EH (cell line): ENCODE measurements at regions not wholly inside any gene's neighbourhood (a gene's known extent, or its start where the extent isn't known, plus 50 kb on each side); places are given as distances from the start of the nearest gene placed in this dataset.

Experiments used
- DNase-seq: peaks from one replicate; pipeline ENCODE4 v3.0.0-alpha.2; 2015; ENCODE audit warnings: low read depth

DNA sequence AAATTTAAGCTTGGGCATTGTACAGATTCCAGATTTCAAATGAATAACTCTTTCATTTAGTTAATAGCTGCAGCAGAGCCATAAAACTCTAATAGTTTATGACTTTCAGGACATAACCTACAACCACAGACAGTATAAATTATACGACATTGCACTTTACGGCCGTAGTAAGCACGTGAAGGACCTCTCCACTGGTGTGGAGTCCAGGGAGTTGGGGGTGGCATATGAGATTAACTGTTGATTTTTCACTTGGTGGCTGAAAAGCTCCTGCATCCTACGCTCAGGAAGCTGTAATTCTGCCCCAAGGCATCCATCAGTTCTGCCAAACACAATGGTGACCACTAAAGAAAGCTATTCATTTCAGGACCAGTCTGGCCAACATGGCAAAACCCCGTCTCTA lies 376.2 kb downstream of the SOX11 start:
- DNase-seq: no peak

DNA sequence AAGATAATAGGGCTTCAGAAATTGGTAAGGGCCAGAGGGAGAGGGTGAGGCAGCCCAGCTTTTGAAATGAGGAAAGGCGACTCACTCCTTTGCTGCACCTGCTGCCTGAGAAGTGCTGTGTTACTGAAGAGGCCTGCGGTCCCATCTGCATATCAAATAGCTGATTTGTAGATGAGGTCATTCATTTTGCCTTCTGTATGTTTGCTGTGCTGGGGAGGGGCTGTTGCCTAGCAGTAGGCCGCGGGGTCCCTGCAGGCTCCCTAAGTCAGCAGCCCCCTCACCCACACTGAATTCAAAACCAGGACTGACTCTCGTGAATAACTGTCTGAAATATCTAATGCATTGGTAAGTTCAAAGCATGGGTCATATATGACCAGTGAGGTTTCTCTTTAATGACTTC lies 377.2 kb downstream of the SOX11 start:
- DNase-seq: no peak

DNA sequence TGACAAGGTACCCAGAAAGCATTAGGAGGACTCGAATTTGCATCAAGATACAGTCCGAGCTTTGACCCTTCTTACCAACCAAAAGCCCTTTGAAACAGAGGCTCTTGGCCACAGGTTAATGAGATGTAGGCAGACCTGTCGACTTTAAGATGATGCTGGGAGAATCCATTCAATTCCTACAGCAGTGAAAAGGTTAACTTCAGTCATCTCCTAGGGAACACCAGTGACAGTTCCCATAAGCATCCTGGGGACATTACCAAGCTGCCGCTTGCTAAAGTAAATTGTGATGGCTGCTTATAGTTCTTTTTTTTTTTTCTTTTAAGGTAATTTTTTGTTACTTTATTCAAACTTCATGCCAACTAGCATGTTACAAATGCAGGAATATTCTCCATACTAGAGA lies 379.3 kb downstream of the SOX11 start:
- DNase-seq: no peak

DNA sequence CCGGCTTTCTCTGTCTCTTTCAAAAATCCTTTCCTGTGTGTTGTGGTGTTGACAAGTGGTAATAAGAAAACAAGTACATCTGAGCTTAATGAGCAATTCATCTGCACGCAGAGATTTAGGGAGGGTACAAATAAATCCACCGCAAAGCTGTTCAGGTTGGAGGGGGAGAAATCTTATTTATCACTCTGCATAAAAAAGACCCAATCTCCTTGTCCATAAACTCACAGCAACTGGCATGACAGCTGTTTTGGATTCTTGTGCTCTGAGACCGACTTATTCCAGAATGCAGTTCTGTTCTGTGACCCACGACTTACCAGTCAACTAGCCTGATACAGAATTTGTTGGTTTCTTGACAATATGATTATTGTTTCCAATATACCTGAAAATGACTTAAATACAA lies 380.1 kb downstream of the SOX11 start:
- DNase-seq: no peak

DNA sequence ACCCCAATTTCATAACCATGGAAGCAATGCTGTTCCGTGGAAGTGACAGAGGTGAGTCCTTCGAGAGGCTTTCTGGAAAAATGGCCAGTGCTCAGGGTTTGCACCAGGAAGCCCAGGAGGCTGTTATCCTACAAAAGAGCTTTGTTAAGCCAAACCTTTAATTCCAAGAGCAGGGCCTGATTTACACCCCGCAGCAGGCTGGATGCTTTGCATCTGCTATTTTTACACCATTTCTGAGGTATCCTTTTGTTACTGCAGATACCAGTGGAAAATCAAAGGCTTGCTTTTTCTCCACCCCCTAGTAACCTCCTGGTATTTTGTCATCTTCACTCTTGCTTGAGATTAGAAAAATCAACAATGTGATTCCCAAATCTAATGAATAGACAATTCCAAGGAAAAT lies 380.6 kb downstream of the SOX11 start:
- no peak for DNase-seq

DNA sequence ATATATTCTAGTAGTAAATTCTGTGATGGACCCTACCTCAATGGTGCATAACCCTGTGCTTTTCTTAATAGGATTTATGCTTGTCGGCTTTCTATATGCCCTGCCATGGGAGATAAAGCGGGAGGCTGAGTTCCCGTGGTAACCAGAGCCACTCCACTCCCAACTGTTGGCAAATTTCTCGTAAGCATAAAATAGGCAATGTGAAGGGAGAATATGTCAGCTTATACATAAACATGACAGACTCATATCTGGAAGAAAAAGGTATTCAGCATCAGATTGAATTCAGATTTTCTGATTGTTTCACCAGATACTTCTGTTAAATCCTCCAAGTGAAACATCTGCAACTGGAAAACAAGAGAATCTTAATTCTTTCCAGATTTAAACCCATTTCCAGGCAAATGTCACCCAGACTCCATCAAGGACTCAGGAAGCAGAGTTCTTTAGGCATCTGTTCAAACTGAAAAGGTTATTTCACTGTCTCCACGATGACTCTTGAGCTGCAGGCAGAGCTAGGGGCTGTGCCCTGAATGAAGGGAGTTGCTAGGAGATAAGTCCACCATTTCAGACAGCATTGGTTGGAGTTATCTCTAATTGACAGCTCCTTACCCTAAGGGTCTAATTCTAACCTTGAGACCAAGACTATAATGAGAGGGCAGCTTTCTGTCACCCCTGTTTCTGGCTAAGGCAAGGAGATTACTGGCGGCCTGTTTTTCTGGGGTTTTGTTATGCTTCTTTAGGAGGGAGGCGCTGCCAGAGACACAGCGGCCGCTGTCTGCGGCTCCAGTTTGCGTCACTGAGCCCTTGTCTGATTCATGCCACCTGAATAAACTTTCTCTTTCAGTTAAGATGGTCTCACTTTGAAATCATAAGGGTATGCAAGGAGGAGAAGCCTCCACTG lies 381.3 kb downstream of the SOX11 start:
- DNase-seq: no peak

DNA sequence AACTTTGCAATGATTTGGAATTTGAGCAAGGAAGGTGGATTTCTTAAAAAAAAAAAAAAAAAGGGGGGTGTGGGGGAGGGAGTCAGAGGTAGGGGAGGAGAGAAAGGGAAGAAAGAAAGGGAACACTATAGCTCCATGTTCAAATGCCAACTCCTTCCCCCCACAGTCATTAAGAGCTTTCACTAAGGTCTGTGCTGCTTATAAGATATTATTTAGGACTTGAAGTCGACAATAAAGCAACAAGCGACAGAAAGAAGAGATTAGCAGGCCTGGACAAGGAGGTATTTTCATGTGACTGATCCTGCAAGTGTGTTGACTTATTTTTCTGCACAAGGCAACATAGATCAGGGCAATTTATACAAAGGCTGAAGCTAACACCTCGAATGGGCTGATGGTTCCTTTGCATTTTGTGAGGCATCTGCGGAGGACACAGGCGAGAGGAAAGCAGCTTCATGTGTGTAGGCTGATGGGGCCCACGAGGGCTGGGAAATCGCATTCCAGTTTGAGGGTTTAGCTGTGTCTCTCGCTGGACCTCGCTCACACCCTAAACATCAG lies 382.0 kb downstream of the SOX11 start:
- DNase-seq: no peak

DNA sequence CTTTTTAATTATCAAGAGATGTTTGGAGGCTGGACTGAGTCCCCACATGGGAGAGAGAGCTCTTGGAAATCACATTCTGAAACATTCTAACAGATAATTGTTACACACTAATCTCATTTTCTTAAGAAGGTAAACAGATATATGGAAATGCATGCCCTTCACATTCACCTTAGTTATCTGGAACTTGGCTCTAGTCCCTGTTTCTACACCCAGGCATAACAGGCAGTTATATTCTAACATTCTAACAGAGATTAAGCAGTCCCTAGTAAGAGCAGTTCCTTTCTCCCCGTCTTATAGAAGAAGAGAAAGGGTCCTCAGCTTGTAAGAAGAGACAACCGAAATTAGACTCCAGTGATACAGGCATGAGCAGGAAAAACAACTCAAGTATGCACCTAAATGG lies 385.4 kb downstream of the SOX11 start:
- DNase-seq: no peak

DNA sequence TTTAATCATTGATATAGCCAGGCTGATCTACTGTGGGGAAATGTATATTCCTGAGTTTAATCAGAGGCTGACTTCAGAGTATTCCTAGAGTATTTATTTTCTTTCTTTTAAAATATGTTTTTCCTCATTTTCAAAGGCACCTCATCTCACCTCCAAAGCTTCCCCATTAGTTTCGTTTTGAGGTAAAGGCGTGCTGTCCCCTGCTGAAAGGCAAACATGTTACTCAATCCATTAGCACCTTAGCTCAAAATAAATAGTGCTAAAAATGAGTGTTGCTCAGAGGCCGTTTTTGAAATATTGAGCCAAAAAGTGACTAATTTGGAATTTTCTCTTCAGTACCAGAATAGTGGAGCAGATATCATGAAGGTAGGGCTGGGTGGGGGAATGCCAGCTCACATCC lies 386.2 kb downstream of the SOX11 start:
- no peak for DNase-seq

DNA sequence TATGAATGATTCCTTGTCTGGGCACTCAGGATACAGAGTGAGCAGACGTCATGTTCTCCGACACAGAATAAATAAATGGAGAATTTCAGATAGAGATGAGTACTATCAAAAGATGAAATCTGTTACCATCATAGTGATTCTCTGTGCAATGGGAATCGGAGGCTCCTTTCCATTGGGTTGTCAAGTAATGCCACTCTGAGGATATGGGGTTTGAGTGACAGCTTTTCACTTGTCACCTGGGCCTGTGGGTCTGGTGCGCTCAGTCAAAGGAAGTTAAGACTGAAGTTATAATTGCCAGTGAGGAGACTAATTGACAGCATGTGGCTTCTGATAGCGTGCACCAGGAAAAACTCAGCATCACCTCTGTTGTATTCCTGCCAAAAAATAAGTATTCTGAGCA lies 387.2 kb downstream of the SOX11 start:
- no peak for DNase-seq

DNA sequence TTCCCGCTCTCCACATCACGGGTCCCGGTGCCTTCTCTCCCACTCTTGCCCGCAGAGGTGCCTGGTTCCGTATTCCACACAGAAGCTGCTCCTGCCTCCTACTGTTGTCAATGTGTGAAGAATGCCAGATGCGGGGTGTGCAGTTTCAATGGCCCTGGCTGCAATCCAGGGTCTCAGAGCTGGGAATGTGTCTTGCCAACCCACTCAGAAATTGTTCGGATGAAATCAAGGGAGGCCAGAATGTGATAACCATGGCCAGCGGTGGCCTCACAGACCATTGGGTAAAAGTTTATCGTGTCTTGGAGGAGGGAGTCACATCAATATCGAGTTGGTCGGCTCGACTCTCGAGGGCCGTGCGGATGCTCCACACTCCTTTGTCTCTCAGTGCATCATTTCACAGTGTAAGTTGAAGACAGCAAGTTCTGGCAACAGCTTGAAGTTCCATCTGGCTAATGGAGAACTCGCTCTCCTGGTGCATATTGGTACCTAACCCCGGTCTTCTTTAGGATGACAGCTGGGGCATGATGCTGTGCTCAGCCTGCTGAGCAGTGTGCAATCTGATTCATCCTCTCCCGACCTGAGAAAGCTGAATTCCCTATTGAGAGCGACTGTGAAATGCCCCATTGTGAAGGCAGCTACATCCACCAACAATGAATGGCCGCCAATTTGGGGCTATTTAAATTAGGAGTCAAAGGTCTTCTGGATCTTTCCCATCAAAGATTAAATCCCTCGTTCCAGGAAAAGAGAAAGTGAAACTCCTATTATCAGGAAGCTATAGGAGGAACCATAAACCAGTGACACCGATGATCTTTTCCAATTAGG lies 389.0 kb downstream of the SOX11 start:
- DNase-seq: no peak

DNA sequence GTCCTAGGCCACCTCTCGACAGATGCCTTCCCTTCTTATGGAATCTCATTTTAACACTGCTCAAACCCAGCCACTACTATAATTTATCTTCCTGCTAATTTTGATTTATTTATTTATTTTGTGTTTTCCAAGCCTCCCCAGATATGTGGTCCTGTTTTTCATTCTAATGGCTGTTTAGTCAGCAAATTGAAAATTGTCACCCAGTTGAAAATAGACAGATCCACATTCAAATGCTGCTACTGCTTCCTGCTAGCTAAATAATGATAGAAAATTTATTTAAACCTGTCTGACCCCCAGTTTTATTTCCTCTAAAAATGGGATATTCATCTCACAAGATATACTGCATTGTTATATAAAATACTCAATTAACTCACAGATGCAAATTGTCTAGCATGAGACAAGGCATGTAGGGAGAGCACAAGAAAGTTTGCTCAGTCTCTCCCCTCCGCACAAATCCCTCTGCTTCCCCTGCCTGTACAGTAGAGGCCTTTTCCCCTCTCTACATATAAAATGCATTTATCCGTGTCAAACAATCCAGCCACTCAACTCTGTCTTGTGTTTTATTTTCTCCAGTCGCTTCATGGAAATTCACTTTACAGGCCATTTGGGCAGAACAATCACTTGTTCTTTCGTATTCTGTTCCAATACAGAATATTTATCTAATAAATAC lies 389.9 kb downstream of the SOX11 start:
- no peak for DNase-seq

DNA sequence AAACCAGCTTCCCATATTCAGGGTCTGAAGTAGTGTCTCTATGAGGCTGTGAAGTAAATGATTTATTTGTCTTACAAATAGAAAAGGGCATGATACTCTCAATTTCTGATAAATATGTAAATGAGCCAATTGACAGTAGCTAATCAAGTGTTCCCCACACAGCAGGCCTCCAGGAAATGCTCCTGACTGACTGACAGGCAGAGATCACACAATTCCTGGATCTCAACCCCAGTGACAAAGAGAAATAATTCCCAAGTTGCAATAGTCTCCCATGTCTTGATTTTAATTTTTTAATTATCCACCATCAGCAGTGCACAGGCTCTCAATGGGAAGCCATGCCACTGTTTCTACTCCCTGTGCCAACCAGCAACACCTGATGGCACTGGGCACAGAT lies 390.4 kb downstream of the SOX11 start:
- no peak for DNase-seq

DNA sequence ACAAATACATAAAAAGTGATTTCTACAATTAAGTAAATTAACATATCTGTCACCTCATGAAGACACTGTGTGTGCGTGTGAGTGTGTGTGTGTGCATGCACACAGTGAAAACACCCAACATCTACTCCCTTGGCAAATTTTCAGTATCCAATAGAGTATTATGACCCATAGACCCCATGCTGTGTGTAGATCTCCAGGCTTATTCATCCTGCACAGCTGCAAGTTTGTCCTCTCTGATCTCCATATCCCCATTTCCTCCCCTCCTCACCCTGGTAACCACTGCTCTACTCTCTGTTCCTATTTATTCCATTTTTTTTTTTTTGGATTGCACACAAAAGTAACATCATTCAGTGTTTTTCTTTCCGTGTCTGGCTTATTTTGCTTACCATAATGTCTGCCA lies 391.0 kb downstream of the SOX11 start:
- no peak for DNase-seq

DNA sequence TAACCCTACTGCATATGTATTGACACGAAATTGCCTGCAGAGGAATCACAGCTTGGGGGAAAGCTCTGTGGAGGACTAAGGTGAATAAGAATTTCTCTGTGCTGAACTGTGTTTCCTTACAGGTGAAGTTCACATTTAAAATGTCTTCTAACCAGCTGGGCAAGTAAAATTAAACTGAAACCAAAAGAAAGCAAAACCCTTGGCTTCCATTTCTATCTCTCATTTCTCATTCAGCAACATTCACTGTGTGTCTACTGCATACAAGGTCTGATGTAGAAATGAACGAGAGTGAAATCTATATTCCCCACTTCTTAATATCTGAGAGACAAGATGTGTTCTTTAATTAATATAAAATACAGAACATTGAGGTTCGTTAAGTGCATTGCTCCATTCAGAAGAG lies 397.3 kb downstream of the SOX11 start:
- DNase-seq: no peak

DNA sequence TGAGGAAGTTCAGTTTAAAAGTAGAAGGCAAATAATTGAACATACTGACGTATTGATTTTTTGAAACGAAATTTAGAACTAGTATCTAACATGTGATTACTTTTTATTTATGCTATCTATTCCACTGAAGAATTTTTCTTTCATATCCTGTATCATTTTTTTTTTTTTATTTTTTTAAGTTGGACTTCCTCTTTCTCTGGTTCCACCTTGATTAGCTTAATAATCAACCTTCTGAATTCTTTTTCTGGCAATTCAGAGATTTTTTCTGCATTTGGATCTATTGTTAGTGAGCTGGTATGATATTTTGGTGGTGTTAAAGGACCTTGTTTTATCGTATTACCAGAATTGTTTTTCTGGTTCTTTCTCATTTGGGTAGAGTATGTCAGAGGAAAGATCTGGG lies 411.2 kb downstream of the SOX11 start:
- no peak for DNase-seq

DNA sequence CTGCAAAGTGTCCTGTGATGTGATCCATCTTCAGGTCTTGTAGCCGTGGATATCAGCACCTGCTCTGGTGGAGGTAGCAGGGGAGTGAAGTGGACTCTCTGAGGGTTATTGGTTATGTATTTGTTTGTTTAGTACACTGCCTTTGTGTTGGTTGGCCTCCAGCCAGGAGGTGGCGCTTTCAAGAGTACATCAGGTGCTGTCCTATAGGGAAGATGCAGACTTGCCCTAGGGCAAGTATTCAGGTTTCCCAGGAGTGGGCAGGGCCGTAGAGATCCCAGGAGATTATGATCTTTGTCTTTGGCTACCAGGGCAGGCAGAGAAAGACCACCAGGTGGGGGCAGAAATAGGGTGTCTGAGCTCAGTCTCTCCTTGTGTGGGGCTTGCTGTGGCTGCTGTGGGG lies 411.8 kb downstream of the SOX11 start:
- DNase-seq: no peak

DNA sequence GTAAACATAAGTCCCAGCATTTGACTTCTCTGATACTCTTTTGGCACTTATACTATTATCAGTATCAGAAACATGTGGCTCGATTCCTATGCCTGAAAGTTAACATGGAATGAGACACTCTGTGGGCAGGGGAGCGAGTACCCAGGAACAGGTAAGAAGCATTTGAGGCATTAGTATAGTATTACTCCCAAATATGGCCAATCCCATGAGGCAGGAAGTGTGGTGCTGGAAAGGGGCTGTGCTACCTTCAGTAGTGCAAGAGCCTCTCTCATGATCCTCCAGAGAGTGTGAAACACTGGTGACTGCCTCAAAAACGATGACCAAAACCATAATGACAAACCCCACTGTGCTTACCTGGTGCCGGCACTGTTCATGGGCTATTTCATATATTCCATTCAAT lies 415.1 kb downstream of the SOX11 start:
- no peak for DNase-seq

DNA sequence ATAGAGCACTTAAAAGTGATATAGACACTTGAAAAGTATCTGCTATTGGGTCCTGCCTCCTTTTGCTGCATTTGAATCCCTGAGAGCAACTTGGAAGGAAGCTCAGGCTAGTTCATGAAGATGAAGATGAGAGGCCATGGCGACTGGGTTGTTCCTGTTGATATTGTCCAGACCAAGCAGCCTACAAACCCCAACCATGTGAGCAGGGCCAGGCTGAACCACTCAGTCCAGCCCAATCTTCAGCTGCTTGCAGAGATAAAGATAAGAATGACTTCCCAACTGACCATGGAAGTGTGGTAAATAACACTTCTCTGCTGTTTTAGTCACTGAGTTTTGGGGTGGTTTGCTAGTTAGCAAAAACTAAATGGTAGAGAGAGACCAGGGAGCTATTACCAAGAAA lies 417.6 kb downstream of the SOX11 start:
- DNase-seq: no peak

DNA sequence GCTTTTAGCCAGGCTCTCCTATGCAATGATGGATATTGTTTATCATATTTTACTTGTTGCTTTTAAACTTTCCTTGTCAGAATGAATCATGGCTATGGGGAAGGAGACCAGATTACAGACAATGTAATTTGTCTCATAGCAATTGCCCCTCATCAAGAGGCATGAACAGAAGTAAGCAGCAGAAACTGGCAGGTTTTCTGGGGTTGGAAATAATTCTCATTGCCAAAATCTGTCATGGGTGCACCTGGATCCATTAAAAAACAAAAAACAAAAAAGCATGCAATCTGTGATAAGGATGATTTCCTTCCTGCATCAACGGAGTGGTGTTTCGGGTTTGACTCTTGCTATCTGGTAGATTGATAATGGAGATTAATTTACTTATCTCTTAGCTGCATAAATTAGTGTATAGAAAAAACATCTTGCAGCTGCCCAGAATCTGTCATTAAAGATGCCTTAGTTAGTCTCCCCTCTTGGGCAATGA lies 419.6 kb downstream of the SOX11 start:
- DNase-seq: no peak

DNA sequence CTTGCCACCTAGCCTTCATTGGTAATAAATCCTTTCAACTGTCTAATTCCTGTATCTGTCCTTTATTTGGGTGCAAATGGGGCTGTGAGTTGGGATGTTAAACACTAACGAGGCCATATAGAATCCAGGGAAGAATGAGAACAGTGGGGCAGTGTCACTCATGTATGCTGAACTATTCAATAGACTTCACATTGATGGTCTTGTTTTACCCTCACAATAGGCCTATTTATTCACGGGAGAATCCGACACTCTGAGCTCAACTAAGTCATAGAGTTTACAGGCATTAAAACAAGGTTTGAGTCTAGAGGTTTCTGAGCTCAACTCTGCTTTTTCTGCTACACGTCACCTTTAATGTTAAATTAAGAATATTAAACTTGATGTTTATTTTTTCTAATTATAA lies 421.6 kb downstream of the SOX11 start:
- no peak for DNase-seq

DNA sequence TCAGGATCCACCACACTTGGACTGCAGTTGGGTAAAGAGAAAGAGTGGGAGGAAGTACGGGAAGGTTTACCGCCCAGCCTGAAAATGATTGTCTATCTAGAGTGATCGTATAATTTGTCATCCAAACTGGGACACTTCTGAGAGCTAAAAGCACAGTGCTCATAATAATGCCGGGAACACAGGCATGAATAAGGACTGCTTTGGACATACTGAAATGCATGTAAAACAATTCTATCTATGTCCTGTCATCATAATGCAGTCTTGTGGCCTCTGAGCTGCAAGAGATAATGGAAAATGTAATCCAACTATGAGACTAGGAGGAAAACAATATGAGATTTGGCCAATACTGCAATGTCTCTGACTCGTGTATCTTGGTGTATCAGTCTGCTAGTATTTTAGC lies 435.5 kb downstream of the SOX11 start:
- DNase-seq: no peak
